ENCODE measurements at regions not wholly inside any gene's neighbourhood (a gene's known extent, or its start where the extent isn't known, plus 50 kb on each side); places are given as distances from the start of the nearest gene placed in this dataset.

DNA sequence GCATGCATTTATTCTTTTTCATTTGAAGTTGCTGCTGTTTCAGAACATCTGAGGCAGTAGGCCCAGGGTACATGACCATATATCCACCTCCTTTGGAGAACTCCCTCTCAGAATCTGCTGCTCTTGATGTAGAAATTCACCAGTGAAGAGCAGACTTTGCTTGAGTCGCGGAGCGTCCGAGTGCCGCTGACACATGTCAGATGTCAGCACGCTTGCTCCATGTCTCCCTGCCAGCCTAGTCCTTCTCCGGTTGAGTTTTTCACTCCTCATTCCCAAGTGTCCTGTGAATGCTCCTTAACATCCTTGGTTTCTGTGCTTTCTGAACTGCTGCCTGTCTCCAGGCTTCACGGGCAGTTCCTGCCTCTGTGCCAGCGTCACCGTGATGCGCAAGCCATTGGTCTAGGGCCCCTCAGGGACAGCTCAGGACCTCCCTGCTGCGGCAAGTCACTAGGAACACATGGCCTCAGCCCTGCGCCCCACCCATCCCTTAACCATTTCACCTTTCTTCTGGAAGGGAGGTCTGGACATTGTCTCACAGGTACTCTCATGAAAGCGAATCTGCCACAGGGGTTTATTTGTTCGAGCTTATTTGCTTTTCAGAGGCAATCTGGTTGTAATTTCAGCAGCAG is 93.1 kb upstream of the RBPJ start:
- WGBS, 2 donors: 82 to 86% methylated on average over 15 of the region's 15 CpGs
- no peaks in the 10 kb centered on the region for H3K27me3 ChIP-seq
- no peaks in the 10 kb centered on the region for H3K4me1 ChIP-seq
- H3K9me3 ChIP-seq: no peaks in the 10 kb centered on the region
- no peak overlapping the region for H3K27ac ChIP-seq
- DNase-seq: no peak
- no peak overlapping the region for H3K4me3 ChIP-seq
- intact Hi-C loops (cut with DNase I; ENCODE audit: low total_unique reads): no loop called here
- TF ChIP-seq POLR2A (IDR thresholded peaks at IDR 0.05): no peak
- TF ChIP-seq, protein P1, sequence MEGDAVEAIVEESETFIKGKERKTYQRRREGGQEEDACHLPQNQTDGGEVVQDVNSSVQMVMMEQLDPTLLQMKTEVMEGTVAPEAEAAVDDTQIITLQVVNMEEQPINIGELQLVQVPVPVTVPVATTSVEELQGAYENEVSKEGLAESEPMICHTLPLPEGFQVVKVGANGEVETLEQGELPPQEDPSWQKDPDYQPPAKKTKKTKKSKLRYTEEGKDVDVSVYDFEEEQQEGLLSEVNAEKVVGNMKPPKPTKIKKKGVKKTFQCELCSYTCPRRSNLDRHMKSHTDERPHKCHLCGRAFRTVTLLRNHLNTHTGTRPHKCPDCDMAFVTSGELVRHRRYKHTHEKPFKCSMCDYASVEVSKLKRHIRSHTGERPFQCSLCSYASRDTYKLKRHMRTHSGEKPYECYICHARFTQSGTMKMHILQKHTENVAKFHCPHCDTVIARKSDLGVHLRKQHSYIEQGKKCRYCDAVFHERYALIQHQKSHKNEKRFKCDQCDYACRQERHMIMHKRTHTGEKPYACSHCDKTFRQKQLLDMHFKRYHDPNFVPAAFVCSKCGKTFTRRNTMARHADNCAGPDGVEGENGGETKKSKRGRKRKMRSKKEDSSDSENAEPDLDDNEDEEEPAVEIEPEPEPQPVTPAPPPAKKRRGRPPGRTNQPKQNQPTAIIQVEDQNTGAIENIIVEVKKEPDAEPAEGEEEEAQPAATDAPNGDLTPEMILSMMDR (IDR thresholded peaks at IDR 0.05): no peak
- H3K36me3 ChIP-seq (ENCODE audit: low read depth, missing control alignments): no peaks in the 10 kb centered on the region

DNA sequence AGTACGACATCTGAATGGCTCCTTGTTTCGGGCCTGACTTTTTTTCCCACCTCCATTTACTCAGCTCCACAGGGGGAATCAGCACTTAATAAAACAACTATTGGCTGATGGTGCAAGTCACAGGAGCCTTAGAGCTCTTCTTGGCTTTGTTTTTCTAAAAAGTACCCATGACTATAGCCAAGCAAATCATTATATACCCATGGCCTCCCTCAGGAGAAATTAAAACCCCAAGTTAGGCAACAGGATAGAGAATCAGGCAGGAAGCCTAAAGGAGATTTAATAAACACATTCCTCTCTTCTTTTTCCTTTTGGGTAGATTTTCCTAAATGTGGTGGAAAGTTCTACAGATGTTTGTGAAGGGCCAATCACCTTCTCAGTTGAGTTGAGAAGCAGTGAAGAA is 91.9 kb upstream of the RBPJ start:
- Histone ChIP-seq H3K36me3 (ENCODE audit: low read depth, missing control alignments) (no peaks in the 10 kb centered on the region), H3K27ac (no peak overlapping the region), H3K4me1 (no peaks in the 10 kb centered on the region), H3K9me3 (no peaks in the 10 kb centered on the region), H3K4me3 (no peak overlapping the region), H3K27me3 (no peaks in the 10 kb centered on the region)
- DNase-seq: no peak
- TF ChIP-seq, protein P1 (IDR thresholded peaks at IDR 0.05): no peak
- no peak for TF ChIP-seq POLR2A (IDR thresholded peaks at IDR 0.05)
- intact Hi-C loops (cut with DNase I; ENCODE audit: low total_unique reads): no loop called here
- 86 to 95% methylated on average over 2 of the region's 2 CpGs for WGBS, 2 donors

DNA sequence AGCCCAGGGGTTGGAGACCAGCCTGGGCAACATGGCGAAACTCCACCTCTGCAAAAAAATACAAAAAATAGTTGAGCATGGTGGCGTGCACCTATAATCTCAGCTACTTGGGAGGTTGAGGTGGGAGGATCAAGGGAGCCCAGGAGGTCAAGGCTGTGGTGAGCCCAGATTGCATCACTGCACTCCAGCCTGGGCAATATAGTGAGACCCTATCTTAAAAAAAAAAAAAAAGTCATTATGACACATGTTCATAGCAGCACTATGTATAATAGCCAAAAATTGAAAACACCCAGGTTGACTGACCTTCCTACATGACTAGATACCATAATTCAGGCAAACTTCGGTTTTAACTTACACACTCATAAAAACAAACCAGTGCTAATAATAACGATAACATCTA is 90.8 kb upstream of the RBPJ start:
- no peak for TF ChIP-seq POLR2A (IDR thresholded peaks at IDR 0.05)
- TF ChIP-seq, protein P1 (IDR thresholded peaks at IDR 0.05): no peak
- 86 to 94% methylated on average over 4 of the region's 4 CpGs for WGBS, 2 donors
- H3K4me3 ChIP-seq: no peak overlapping the region
- intact Hi-C loops (cut with DNase I; ENCODE audit: low total_unique reads): no loop called here
- no peak for DNase-seq
- H3K36me3 ChIP-seq (ENCODE audit: low read depth, missing control alignments): no peaks in the 10 kb centered on the region
- H3K27ac ChIP-seq: no peak overlapping the region
- no peaks in the 10 kb centered on the region for H3K4me1 ChIP-seq
- no peaks in the 10 kb centered on the region for H3K9me3 ChIP-seq
- H3K27me3 ChIP-seq: no peaks in the 10 kb centered on the region

DNA sequence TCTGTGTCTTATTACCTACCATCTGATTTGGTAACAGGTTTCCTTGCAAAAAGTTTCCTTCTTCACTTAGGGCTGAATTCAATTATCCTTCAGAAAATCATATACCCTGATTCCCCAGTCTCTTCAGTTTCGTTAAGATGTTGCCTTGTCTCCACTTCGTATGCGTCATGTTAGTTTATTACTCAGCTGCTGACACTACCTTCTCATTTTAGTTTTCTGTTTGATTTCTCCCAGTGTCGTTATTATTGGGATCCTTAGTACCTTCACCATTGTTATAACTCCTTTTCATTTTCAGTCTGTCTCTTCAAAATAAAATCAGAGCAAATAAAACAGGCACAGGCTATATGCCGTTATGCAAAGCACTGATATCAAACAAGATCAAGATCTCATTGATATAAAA is 87.5 kb upstream of the RBPJ start:
- TF ChIP-seq, protein P1 (IDR thresholded peaks at IDR 0.05): no peak
- TF ChIP-seq POLR2A (IDR thresholded peaks at IDR 0.05): no peak
- no peak for DNase-seq
- Histone ChIP-seq H3K36me3 (ENCODE audit: low read depth, missing control alignments) (no peaks in the 10 kb centered on the region), H3K9me3 (no peaks in the 10 kb centered on the region), H3K4me1 (no peaks in the 10 kb centered on the region), H3K27me3 (no peaks in the 10 kb centered on the region), H3K27ac (no peak overlapping the region), H3K4me3 (no peak overlapping the region)
- WGBS, 2 donors: 84 to 85% methylated on average over 5 of the region's 5 CpGs
- intact Hi-C loops (cut with DNase I; ENCODE audit: low total_unique reads): no loop called here

DNA sequence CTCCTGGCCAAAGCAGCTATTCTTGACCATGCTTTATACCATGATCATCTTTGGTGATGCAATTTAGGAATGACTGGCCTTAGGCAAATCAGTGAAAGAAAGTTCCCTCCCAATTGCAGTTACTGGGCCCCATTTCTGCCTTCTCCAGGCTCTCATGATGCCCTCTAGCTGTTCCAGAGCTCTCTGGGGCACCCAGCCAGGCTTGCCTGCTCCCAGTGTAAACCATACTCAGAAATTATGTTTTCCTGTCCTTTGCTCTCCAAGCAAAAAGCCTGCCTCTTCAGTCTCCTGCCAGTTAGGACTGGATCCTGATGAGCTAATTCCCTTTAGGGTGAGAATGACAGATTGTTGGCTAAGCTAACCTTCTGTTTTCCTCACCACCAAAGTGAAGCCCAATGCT is 85.3 kb upstream of the RBPJ start:
- no peaks in the 10 kb centered on the region for H3K36me3 ChIP-seq (ENCODE audit: low read depth, missing control alignments)
- H3K9me3 ChIP-seq: no peaks in the 10 kb centered on the region
- H3K27me3 ChIP-seq: no peaks in the 10 kb centered on the region
- no peaks in the 10 kb centered on the region for H3K4me1 ChIP-seq
- no peak for TF ChIP-seq POLR2A (IDR thresholded peaks at IDR 0.05)
- TF ChIP-seq, protein P1 (IDR thresholded peaks at IDR 0.05): no peak
- H3K27ac ChIP-seq: no peak overlapping the region
- intact Hi-C loops (cut with DNase I; ENCODE audit: low total_unique reads): no loop called here
- no peak overlapping the region for H3K4me3 ChIP-seq
- DNase-seq: no peak

Measured in testis (tissue), 2 donors.